ENCODE measurements at regions not wholly inside any gene's neighbourhood (a gene's known extent, or its start where the extent isn't known, plus 50 kb on each side); places are given as distances from the start of the nearest gene placed in this dataset.

DNA sequence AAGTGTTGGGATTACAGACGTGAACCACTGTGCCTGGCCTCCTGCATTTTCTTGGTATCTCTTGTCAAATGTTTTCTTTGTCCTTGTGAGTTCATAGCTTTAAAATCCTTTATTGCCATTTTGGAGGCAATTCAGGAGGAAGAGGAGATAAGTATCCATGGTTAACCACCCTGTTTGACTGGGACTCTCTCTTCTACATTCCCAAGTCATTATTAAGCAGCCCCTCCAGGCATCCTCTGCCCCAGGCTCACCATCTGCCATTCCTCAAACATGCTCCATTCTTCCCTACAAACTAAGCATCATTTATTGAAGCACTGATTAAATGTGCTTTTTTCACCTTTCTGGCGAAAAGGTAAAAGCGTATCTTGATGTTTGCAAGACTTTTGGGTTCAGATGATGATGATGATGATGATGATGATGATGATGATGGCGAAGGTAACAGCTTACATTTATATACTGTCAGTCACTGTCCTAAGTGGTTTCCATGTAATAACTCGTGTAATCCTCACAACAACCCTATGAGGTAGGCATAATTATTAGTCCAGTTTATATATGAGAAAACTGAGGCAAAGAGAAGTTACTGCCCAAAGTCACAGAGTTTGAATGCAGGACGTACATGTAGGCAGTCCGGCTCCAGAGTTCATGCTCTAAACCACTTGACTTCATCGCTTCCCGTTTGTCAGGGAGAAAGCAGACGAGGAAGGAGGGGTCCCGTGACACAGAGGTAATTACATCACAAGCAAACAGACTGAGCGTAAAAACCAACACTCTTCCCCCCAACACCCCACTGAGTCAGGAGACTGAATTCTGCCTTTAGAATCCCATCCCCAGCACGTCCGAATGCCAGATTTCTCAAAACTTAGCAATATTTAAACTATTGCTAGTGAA is 69.7 kb upstream of the ACKR3 start:
- ATAC-seq (ENCODE audit: low read depth), result no peak
- Histone ChIP-seq H3K4me2 (replicated peaks; ENCODE audit: low read depth, low read length, poor library complexity, severe bottlenecking) (no peak overlapping the region), H3K4me3 (ENCODE audit: control extremely low read depth in 1 of 5, extremely low read depth in 1 of 5, insufficient read depth in 1 of 5, low read depth in 2 of 5, low read length in 4 of 5) (no peak overlapping the region), H3K27me3 (replicated peaks in 1 of 4; ENCODE audit: control extremely low read depth in 1 of 4, control insufficient read depth in 3 of 4, insufficient read depth in 4 of 4, low read length in 3 of 4) (peaks cover 0 to 9% (median 0%) of the 10 kb centered on the region in 4 experiments), H2AFZ (ENCODE audit: insufficient read depth, low read depth, low read length, poor library complexity, severe bottlenecking) (no peak overlapping the region), H4K20me1 (ENCODE audit: control insufficient read depth, insufficient read depth, low read length, poor library complexity, severe bottlenecking) (no peaks in the 10 kb centered on the region), H3K79me2 (ENCODE audit: control insufficient read depth, insufficient read depth, low read length) (no peaks in the 10 kb centered on the region), H3K27ac (ENCODE audit: low read length in 2 of 2) (no peak overlapping the region), H3K36me3 (replicated peaks in 1 of 2; ENCODE audit: control extremely low read depth in 1 of 2, control insufficient read depth in 1 of 2, extremely low read depth in 1 of 2, insufficient read depth in 2 of 2, low read length in 1 of 2) (no peaks in the 10 kb centered on the region), H3K4me1 (ENCODE audit: control insufficient read depth in 2 of 2, insufficient read depth in 2 of 2, low read length in 2 of 2) (no peaks in the 10 kb centered on the region), H3K9me3 (ENCODE audit: control extremely low read depth in 1 of 3, control insufficient read depth in 2 of 3, insufficient read depth in 1 of 3, low read length in 2 of 3) (peaks cover 0 to 3% (median 0%) of the 10 kb centered on the region in 3 donors), H3K9ac (ENCODE audit: low read length) (no peak overlapping the region)
- no peak for TF ChIP-seq EZH2 (IDR thresholded peaks at IDR 0.05; ENCODE audit: borderline replicate concordance, insufficient read depth, low read depth, low read length, poor library complexity, severe bottlenecking)
- TF ChIP-seq, protein P1, sequence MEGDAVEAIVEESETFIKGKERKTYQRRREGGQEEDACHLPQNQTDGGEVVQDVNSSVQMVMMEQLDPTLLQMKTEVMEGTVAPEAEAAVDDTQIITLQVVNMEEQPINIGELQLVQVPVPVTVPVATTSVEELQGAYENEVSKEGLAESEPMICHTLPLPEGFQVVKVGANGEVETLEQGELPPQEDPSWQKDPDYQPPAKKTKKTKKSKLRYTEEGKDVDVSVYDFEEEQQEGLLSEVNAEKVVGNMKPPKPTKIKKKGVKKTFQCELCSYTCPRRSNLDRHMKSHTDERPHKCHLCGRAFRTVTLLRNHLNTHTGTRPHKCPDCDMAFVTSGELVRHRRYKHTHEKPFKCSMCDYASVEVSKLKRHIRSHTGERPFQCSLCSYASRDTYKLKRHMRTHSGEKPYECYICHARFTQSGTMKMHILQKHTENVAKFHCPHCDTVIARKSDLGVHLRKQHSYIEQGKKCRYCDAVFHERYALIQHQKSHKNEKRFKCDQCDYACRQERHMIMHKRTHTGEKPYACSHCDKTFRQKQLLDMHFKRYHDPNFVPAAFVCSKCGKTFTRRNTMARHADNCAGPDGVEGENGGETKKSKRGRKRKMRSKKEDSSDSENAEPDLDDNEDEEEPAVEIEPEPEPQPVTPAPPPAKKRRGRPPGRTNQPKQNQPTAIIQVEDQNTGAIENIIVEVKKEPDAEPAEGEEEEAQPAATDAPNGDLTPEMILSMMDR (IDR thresholded peaks at IDR 0.05), result no peak
- H3K4me1 Mint-ChIP-seq, result no peaks in the 10 kb centered on the region
- no peak overlapping the region for H3K27ac Mint-ChIP-seq
- H3K27me3 Mint-ChIP-seq, result peaks cover 40% of the 10 kb centered on the region
- ChIA-PET CTCF (interaction anchor here (1.2 kb wide), 1 partner anchor 13 kb away, joined by 4 read pairs; no protein-coding TSS in a partner anchor), POLR2A (no interaction called here)
- H3K9me3 Mint-ChIP-seq (ENCODE audit: insufficient read depth), result peaks cover 3% of the 10 kb centered on the region
- intact Hi-C loops (cut with micrococcal nuclease), result no loop called here
- no peak overlapping the region for H3K4me3 Mint-ChIP-seq
- 52% methylated on average over 5 of the region's 14 CpGs for WGBS (ENCODE audit: insufficient coverage)
- DNase-seq, result no peak

DNA sequence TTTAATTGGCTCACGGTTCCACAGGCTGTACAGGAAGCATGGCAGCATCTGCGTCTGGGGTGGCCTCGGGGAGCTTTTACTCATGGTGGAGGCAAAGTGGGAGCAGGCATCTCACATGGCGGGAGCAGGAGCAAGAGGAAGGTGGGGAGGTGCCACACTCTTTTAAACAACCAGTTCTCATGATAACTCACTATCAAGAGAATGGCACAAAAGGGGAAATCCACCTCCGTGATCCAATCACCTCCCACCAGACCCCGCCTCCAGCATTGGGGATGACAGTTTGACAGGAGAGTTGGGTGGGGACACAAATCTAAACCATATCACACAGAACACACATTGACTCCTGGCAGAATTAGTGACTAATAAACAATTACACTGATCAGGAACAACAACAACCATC is 68.6 kb upstream of the ACKR3 start:
- peaks cover 0 to 3% (median 0%) of the 10 kb centered on the region in 3 donors for H3K9me3 ChIP-seq (ENCODE audit: control extremely low read depth in 1 of 3, control insufficient read depth in 2 of 3, insufficient read depth in 1 of 3, low read length in 2 of 3)
- ATAC-seq (ENCODE audit: low read depth) (no peak), DNase-seq (no peak)
- no peaks in the 10 kb centered on the region for H3K36me3 ChIP-seq (replicated peaks in 1 of 2; ENCODE audit: control extremely low read depth in 1 of 2, control insufficient read depth in 1 of 2, extremely low read depth in 1 of 2, insufficient read depth in 2 of 2, low read length in 1 of 2)
- H3K4me1 ChIP-seq (ENCODE audit: control insufficient read depth in 2 of 2, insufficient read depth in 2 of 2, low read length in 2 of 2), result no peaks in the 10 kb centered on the region
- no peak overlapping the region for H3K4me3 Mint-ChIP-seq
- no CpG with 5 or more reads among the region's 6 CpGs for WGBS (ENCODE audit: insufficient coverage)
- no peak overlapping the region for H3K9ac ChIP-seq (ENCODE audit: low read length)
- peaks cover 3% of the 10 kb centered on the region for H3K9me3 Mint-ChIP-seq (ENCODE audit: insufficient read depth)
- no peaks in the 10 kb centered on the region for H4K20me1 ChIP-seq (ENCODE audit: control insufficient read depth, insufficient read depth, low read length, poor library complexity, severe bottlenecking)
- H3K79me2 ChIP-seq (ENCODE audit: control insufficient read depth, insufficient read depth, low read length), result no peaks in the 10 kb centered on the region
- H3K4me1 Mint-ChIP-seq, result no peaks in the 10 kb centered on the region
- intact Hi-C loops (cut with micrococcal nuclease), result no loop called here
- ChIA-PET CTCF (interaction anchor here (3.6 kb wide), 1 partner anchor 68 kb away, joined by 16 read pairs; the partner anchor contains the start of gene ACKR3), POLR2A (no interaction called here)
- H3K27ac ChIP-seq (ENCODE audit: low read length in 2 of 2), result no peak overlapping the region
- TF ChIP-seq, protein P1 (IDR thresholded peaks at IDR 0.05), result no peak
- no peak for TF ChIP-seq EZH2 (IDR thresholded peaks at IDR 0.05; ENCODE audit: borderline replicate concordance, insufficient read depth, low read depth, low read length, poor library complexity, severe bottlenecking)
- peaks cover 0 to 15% (median 2%) of the 10 kb centered on the region in 4 experiments for H3K27me3 ChIP-seq (replicated peaks in 1 of 4; ENCODE audit: control extremely low read depth in 1 of 4, control insufficient read depth in 3 of 4, insufficient read depth in 4 of 4, low read length in 3 of 4)
- H3K4me3 ChIP-seq (ENCODE audit: control extremely low read depth in 1 of 5, extremely low read depth in 1 of 5, insufficient read depth in 1 of 5, low read depth in 2 of 5, low read length in 4 of 5), result no peak overlapping the region
- H3K27me3 Mint-ChIP-seq, result peaks cover 48% of the 10 kb centered on the region
- no peak overlapping the region for H2AFZ ChIP-seq (ENCODE audit: insufficient read depth, low read depth, low read length, poor library complexity, severe bottlenecking)
- H3K27ac Mint-ChIP-seq, result no peak overlapping the region
- H3K4me2 ChIP-seq (replicated peaks; ENCODE audit: low read depth, low read length, poor library complexity, severe bottlenecking), result no peak overlapping the region

All from B cell (primary cell).